Caco-2 (cell line): ENCODE measurements at regions not wholly inside any gene's neighbourhood (a gene's known extent, or its start where the extent isn't known, plus 50 kb on each side); places are given as distances from the start of the nearest gene placed in this dataset.
A peak's percentile ranks its signal among the peaks of the same experiment; 100 is the strongest.

Experiments used
- BruUV-seq: library from RNA; stranded (reverse); fragments of 400-500 nt; replicated peaks from 2 replicates; lab custom pipeline; 2021; lab: Mats Ljungman, UMichigan
- CTCF ChIA-PET: fragments of 300-600 bp; sonication (Branson Sonifier 250); formaldehyde crosslinking; loops from one replicate; lab custom pipeline; 2022; ENCODE audit warnings: antibody characterized with exemption; lab: Charles Lee
- POLR2A ChIA-PET: fragments of 300-600 bp; sonication (Branson Sonifier 250); formaldehyde crosslinking; loops from one replicate; lab custom pipeline; 2022; ENCODE audit warnings: antibody characterized with exemption; lab: Charles Lee
- DNase-seq, 2 experiments: peaks; one replicate each; pipeline versions ENCODE4 v3.0.0 to v3.0.0-alpha.2; 2020 to 2022
- H3K27me3 ChIP-seq: replicated peaks from 2 replicates; pipeline ENCODE4 v1.6.0; 2011; ENCODE audit warnings: low read length; ENCODE audit not compliant: control insufficient read depth, insufficient read depth
- H3K36me3 ChIP-seq: 2 replicates; pipeline ENCODE4 v1.5.1; 2011; ENCODE audit warnings: low read length; ENCODE audit not compliant: control insufficient read depth, insufficient read depth
- H3K4me1 ChIP-seq: fragments of 250-450 bp; sonication (Bioruptor Pico); 2 replicates; pipeline ENCODE4 v1.5.1; 2020; ENCODE audit warnings: mild to moderate bottlenecking
- H3K4me3 ChIP-seq: 2 replicates; pipeline ENCODE4 v1.5.1; 2011; ENCODE audit warnings: low read depth, mild to moderate bottlenecking, control low read depth, low read length
- H3K9me3 ChIP-seq: fragments of 250-450 bp; sonication (Bioruptor Pico); 2 replicates; pipeline ENCODE4 v1.5.1; 2020; ENCODE audit warnings: mild to moderate bottlenecking, moderate library complexity
- H3K27ac Mint-ChIP-seq: one replicate; pipeline ENCODE4 v1.8.0; 2022; ENCODE audit warnings: mixed read lengths; ENCODE audit not compliant: unreplicated experiment
- H3K27me3 Mint-ChIP-seq: one replicate; pipeline ENCODE4 v1.8.0; 2022; ENCODE audit warnings: mixed read lengths; ENCODE audit not compliant: insufficient read depth, unreplicated experiment
- H3K36me3 Mint-ChIP-seq: one replicate; pipeline ENCODE4 v1.8.0; 2022; ENCODE audit warnings: mild to moderate bottlenecking, mixed read lengths; ENCODE audit not compliant: insufficient read depth, unreplicated experiment
- H3K4me1 Mint-ChIP-seq: one replicate; pipeline ENCODE4 v1.8.0; 2022; ENCODE audit warnings: low read depth, mixed read lengths; ENCODE audit not compliant: unreplicated experiment
- H3K4me3 Mint-ChIP-seq: one replicate; pipeline ENCODE4 v1.8.0; 2022; ENCODE audit warnings: mild to moderate bottlenecking, moderate library complexity, mixed read lengths; ENCODE audit not compliant: unreplicated experiment
- H3K9me3 Mint-ChIP-seq: one replicate; pipeline ENCODE4 v1.8.0; 2022; ENCODE audit warnings: mixed read lengths; ENCODE audit not compliant: unreplicated experiment
- intact Hi-C: fragments of 100-400 bp; cut with micrococcal nuclease; formaldehyde crosslinking; loops from one replicate; pipeline ENCODE4 v1.10.0; 2022; ENCODE audit not compliant: unreplicated experiment
- TF ChIP-seq, protein P1 (sequence below), 2 experiments: fragments of 200-600 bp in 1 of 2; IDR thresholded peaks; 1 replicate in 1 of 2; 2 replicates in 1 of 2; pipeline versions ENCODE4 v1.5.1 to v1.8.0; 2011 to 2022; ENCODE audit warnings: antibody characterized with exemption in 1 of 2, control low read depth in 1 of 2, inconsistent platforms in 1 of 2, low read depth in 1 of 2, low read length in 1 of 2, mild to moderate bottlenecking in 1 of 2, moderate library complexity in 1 of 2; ENCODE audit not compliant: insufficient read depth in 1 of 2, severe bottlenecking in 1 of 2, unreplicated experiment in 1 of 2

GRCh38 chr4:75248770-75249407 is 265.3 kb downstream of the RCHY1 start:
- Mint-ChIP-seq H3K4me1 (peaks cover 7% of the 10 kb centered on the region), H3K4me3 (no peak overlapping the region), H3K36me3 (no peaks in the 10 kb centered on the region), H3K27ac (peak overlapping the region; percentile 79), H3K9me3 (peaks cover 9% of the 10 kb centered on the region), H3K27me3 (no peaks in the 10 kb centered on the region)
- intact Hi-C loops: no loop called here
- H3K36me3 ChIP-seq: no peaks in the 10 kb centered on the region
- CTCF ChIA-PET: no interaction called here
- DNase-seq: peak; percentile 20 to 57
- TF ChIP-seq, protein P1, sequence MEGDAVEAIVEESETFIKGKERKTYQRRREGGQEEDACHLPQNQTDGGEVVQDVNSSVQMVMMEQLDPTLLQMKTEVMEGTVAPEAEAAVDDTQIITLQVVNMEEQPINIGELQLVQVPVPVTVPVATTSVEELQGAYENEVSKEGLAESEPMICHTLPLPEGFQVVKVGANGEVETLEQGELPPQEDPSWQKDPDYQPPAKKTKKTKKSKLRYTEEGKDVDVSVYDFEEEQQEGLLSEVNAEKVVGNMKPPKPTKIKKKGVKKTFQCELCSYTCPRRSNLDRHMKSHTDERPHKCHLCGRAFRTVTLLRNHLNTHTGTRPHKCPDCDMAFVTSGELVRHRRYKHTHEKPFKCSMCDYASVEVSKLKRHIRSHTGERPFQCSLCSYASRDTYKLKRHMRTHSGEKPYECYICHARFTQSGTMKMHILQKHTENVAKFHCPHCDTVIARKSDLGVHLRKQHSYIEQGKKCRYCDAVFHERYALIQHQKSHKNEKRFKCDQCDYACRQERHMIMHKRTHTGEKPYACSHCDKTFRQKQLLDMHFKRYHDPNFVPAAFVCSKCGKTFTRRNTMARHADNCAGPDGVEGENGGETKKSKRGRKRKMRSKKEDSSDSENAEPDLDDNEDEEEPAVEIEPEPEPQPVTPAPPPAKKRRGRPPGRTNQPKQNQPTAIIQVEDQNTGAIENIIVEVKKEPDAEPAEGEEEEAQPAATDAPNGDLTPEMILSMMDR (IDR thresholded peaks at IDR 0.05; ENCODE audit: insufficient read depth in 1 of 2, low read depth in 1 of 2, low read length in 1 of 2, severe bottlenecking in 1 of 2, unreplicated experiment in 1 of 2): no peak
- POLR2A ChIA-PET: no interaction called here
- peaks cover 24% of the 10 kb centered on the region for H3K4me1 ChIP-seq
- H3K4me3 ChIP-seq: no peak overlapping the region
- H3K27me3 ChIP-seq: no peaks in the 10 kb centered on the region
- no TSS peak for BruUV-seq
- H3K9me3 ChIP-seq: no peaks in the 10 kb centered on the region

- Mint-ChIP-seq H3K4me1 (peaks cover 15% of the 10 kb centered on the region), H3K27me3 (no peaks in the 10 kb centered on the region), H3K4me3 (no peak overlapping the region), H3K36me3 (no peaks in the 10 kb centered on the region), H3K27ac (no peak overlapping the region), H3K9me3 (no peaks in the 10 kb centered on the region)
- intact Hi-C loops: no loop called here
- no TSS peak for BruUV-seq
- no peaks in the 10 kb centered on the region for H3K27me3 ChIP-seq
- no peak overlapping the region for H3K4me3 ChIP-seq
- TF ChIP-seq, protein P1 (IDR thresholded peaks at IDR 0.05; ENCODE audit: insufficient read depth in 1 of 2, low read depth in 1 of 2, low read length in 1 of 2, severe bottlenecking in 1 of 2, unreplicated experiment in 1 of 2): no peak
- H3K9me3 ChIP-seq: 0 out of 2 replicates have a peak, but pooled peaks cover under 1% of the 10 kb centered on the region
- peaks cover 16% of the 10 kb centered on the region for H3K4me1 ChIP-seq
- POLR2A ChIA-PET: no interaction called here
- H3K36me3 ChIP-seq: no peaks in the 10 kb centered on the region
- CTCF ChIA-PET: no interaction called here
- DNase-seq: no peak
Measured at GRCh38 chr4:75244325-75244724, 269.9 kb downstream of the RCHY1 start.

- ChIA-PET POLR2A (no interaction called here), CTCF (no interaction called here)
- peaks cover 8% of the 10 kb centered on the region; the same call in 1 of the 2 replicates for H3K4me1 ChIP-seq
- TF ChIP-seq, protein P1 (IDR thresholded peaks at IDR 0.05; ENCODE audit: insufficient read depth in 1 of 2, low read depth in 1 of 2, low read length in 1 of 2, severe bottlenecking in 1 of 2, unreplicated experiment in 1 of 2): no peak
- intact Hi-C loops: no loop called here
- no peaks in the 10 kb centered on the region for H3K27me3 ChIP-seq
- H3K27me3 Mint-ChIP-seq: no peaks in the 10 kb centered on the region
- no TSS peak for BruUV-seq
- H3K36me3 Mint-ChIP-seq: no peaks in the 10 kb centered on the region
- H3K9me3 Mint-ChIP-seq: no peaks in the 10 kb centered on the region
- no peak overlapping the region for H3K27ac Mint-ChIP-seq
- no peak for DNase-seq
- no peaks in the 10 kb centered on the region for H3K36me3 ChIP-seq
- H3K9me3 ChIP-seq: peaks cover 2% of the 10 kb centered on the region; the same call in 1 of the 2 replicates
- no peak overlapping the region for H3K4me3 ChIP-seq
- peaks cover 13% of the 10 kb centered on the region for H3K4me1 Mint-ChIP-seq
- no peak overlapping the region for H3K4me3 Mint-ChIP-seq
Measured at GRCh38 chr4:75243570-75243969, 270.6 kb downstream of the RCHY1 start.
